ENCODE measurements at regions not wholly inside any gene's neighbourhood (a gene's known extent, or its start where the extent isn't known, plus 50 kb on each side); places are given as distances from the start of the nearest gene placed in this dataset.

DNA sequence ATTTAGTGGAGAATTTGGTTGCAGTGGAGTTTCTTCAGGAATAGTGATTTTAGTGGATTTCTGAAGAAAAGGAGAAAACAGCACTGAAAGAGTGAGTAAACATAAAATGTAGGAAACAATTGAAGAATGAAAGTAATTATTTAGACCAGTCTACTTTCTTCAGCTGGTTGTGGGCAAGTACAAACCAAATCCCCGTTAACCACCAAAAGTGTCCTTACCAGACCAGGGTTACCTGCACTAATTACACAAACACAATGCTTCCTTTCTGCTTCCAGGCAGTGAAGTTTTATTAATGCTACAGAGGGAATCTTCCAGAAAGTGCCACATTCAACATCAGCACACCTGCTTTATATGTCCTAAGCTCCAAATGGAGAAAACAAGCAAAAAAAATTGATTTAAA lies 248.0 kb upstream of the TBC1D5 start:
- no peak for DNase-seq (ENCODE audit: low read depth in 2 of 2)

GRCh38 chr3:17986348-17986816 lies 244.0 kb upstream of the TBC1D5 start:
- DNase-seq (ENCODE audit: low read depth in 2 of 2): no peak

- no peak for DNase-seq (ENCODE audit: low read depth in 2 of 2)
These were observed 243.4 kb upstream of the TBC1D5 start for GRCh38 chr3:17985658-17986347.

DNA sequence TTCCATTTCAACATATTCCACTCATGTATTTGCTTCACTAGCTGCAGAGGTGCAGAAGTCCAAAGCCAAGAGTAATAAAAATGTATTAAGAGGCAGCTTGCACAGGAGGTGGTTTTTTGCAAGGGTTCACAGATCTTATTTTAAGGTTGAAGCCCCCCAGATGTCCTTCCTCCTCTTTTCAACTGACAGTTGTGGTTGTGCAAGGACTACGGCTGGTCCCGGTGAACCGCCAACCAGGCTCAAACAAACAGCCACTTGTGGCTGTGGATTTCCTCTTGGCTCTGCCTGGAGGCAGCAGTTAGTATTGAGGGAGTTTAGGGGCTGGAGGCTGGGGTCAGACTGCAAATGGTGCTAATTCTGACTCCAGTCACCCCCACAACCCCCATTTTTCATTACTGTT lies 240.7 kb upstream of the TBC1D5 start:
- no peak for DNase-seq (ENCODE audit: low read depth in 2 of 2)

- DNase-seq (ENCODE audit: low read depth in 2 of 2): no peak
These were observed 239.9 kb upstream of the TBC1D5 start for GRCh38 chr3:17982211-17982880.

DNA sequence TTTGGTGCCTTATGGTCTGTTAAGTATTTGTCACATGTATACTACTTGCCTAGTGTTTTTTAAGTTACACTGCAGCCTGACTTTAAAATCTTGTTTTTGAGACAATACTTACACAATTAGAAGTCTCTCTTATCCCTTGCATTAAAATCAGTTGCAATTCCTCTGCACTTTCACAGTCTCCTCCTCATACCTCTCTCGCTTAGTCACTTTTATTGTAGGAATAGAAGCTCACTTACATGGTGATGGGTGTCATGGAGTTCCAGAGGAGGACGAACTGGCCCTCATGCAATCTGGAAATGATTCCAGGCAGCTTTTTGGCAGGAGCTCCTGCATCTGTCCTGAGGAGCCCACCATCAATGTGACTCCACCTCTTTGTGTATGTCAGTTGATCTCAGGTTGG lies 238.4 kb upstream of the TBC1D5 start:
- no peak for DNase-seq (ENCODE audit: low read depth in 2 of 2)

DNA sequence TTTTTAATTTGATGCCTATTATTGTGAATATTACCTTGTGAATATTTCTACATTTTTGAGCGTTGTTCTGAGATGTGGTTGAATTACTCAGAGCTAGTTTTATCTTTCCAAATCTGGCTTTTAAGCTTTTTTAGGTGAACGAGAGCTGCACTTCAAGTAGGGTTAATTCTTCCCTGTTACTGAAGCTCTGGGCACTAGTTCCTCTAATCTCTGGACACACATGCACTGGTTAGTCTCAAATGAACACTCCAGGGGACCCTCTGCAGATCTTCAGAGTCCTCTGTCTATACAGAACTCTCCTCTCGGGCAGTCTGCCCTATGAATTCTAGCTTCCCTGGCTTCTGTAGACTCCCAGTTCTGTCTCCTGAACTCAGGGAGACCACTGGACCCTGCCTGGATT lies 237.5 kb upstream of the TBC1D5 start:
- DNase-seq (ENCODE audit: low read depth in 2 of 2): no peak

- no peak for DNase-seq (ENCODE audit: low read depth in 2 of 2)
These were observed 236.8 kb upstream of the TBC1D5 start for GRCh38 chr3:17979252-17979651.

DNA sequence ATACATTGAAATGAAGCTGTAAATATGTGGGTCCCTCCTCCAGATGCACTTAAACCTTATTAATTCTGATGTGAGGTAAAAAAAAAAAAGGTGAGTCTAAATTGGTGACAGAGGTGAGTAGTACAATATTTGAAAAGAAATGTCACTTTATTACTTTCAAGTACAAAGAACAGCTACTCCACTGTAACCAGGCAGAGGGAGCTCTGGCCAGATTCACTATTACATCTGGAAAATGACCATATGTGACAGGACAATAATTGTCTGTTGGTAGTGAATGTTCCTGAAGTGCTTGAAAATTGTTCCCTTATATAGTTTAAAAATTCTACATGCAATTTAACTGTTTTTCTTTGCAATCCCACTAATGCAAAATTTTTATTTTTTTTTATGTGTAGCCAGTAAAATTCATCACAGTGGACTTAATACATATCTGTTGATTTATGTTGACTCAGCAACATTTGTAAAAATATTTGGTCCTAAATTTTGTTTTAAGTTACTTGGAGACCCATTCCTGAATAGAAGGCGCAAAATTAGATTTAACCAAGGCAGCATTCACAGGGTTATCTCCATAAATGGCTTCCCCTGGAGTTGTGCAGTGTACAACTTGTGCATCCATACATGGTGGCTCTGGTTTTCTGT lies 231.9 kb upstream of the TBC1D5 start:
- DNase-seq (ENCODE audit: low read depth in 2 of 2): no peak

DNA sequence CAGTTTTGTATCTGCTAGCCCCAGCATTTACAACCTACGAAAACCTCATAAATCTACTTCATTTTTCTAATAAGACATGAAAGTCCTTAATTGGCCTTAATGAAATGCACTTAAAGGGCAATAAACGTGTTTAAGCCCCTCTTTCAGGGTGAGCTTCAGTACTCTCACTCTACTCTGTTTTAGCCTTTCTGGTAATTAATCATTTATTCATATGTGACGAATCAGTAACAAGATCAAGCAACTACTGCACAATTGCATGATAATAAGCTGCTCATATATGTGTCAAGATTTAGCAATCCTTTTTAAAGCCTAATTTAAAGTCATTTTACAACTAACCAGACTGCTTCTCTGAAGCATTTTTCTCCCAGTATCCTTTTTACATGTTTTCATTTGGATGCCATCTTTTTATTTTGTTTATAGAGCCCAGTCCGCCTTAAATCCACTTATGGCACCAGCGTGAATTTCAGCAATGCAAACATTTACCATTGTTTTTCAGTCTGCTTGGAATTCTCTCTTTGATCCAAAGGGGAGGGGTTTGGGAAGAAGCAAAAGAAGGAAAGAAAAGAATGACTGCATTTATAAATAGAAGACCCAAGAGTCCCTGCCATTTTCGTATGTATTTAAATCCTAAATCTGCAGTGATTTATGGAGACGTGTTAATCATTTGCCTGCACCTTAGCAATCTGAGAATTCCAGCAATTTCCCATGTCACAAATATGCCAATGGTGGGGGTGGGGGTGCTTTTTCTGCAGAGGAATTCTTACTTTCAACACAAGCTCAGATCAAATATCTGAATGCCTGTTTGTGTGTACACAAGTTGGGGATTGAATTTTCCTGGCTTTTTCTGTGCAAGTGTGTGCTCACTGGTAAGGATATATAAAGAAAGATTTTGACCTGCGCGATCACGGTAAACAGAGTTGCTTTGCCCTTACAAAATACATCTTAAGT lies 230.8 kb upstream of the TBC1D5 start:
- DNase-seq (ENCODE audit: low read depth in 2 of 2): no peak

DNA sequence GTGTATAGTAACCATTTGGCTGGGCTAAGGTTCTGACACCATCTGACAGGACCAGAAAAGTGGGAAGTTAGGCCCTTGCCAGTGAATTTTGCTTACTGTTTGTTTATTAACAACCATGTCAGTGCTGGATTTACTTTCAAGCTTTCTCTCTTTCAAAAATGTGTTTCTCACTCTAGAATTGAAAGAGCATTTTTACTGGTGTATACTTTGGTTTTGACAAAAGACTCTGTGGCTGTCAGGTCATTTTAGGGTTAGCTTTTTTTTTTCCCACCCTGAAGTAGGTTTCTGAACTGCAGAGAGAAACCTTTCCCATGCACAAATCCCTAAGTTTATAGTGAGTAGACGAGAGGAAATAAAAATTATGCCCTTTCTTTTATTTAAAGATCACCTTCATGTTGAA lies 230.0 kb upstream of the TBC1D5 start:
- DNase-seq (ENCODE audit: low read depth in 2 of 2): no peak

- DNase-seq (ENCODE audit: low read depth in 2 of 2): no peak
These were observed 229.6 kb upstream of the TBC1D5 start for GRCh38 chr3:17972030-17972429.

DNA sequence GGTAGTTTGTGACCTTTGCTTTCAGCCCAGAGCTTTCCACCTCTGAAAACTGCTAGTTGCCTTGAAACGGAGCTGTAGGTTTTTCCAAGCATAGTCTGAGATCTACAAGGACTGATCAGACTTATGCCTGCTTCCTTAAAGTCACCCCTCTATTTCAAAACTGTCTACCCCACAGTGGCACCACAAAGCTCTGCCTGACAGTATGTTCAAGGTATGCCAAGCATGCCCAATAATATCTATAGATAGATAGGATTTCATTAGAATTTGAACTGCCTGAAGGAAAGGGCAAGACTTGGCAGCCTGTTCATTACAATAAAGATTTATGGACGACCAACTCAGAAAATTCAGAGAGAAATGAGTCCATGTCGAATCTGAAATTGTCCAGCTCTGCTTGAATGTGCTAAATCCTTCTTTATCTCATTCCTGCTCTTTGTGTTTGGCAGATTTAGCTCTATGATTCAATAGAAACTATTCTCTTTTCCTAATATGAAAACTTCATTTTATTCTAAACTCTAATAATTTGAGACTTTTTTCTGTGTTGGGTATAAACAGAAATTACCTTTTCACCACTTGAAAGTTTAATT lies 227.6 kb upstream of the TBC1D5 start:
- no peak for DNase-seq (ENCODE audit: low read depth in 2 of 2)

GRCh38 chr3:17969244-17969643 lies 226.8 kb upstream of the TBC1D5 start:
- DNase-seq (ENCODE audit: low read depth in 2 of 2): no peak

GRCh38 chr3:17967953-17968607 lies 225.6 kb upstream of the TBC1D5 start:
- no peak for DNase-seq (ENCODE audit: low read depth in 2 of 2)

GRCh38 chr3:17967111-17967510 lies 224.7 kb upstream of the TBC1D5 start:
- no peak for DNase-seq (ENCODE audit: low read depth in 2 of 2)

GRCh38 chr3:17965331-17965730 lies 222.9 kb upstream of the TBC1D5 start:
- no peak for DNase-seq (ENCODE audit: low read depth in 2 of 2)

GRCh38 chr3:17964108-17964507 lies 221.7 kb upstream of the TBC1D5 start:
- DNase-seq (ENCODE audit: low read depth in 2 of 2): no peak

- DNase-seq (ENCODE audit: low read depth in 2 of 2): no peak
These were observed 213.0 kb upstream of the TBC1D5 start for GRCh38 chr3:17955411-17955810.

DNA sequence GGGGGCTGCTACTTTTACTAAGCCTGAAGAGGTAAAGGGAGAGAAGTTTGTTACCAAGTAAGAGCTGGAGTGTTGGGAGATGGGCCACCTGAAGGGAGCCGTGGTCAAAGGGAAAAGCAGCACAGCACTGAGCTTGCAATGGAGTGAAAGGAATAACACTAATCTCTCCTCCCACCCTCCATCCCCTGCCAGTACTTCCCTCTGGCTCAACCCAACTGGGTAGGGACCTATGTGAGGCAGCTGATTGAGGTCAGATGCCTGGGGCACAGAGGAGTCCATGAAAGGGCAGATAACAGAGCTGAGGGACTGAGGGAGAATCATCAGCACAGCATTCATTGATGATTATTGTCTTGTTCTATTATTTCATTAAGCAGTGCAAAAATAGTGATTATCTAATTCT lies 212.4 kb upstream of the TBC1D5 start:
- no peak for DNase-seq (ENCODE audit: low read depth in 2 of 2)

DNA sequence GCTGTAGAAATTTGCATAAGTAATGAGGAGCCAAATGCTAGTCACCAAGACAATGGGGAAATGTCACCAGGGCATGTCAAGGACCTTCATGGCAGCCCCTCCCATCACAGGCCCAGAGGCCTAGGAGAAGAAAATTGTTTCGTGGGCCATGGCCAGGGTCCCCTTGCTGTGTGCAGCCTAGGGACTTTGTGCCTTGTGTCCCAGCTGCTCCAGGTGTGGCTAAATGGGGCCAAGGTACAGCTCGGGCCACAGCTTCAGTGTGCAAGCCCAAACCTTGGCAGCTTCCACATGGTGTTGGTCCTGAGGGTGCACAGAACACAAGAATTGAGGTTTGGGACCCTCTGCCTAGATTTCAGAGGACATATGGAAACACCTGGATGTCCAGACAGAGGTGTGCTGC lies 208.8 kb upstream of the TBC1D5 start:
- no peak for DNase-seq (ENCODE audit: low read depth in 2 of 2)
